ENCODE measurements at regions not wholly inside any gene's neighbourhood (a gene's known extent, or its start where the extent isn't known, plus 50 kb on each side); places are given as distances from the start of the nearest gene placed in this dataset.

- WGBS: 77% methylated on average over 3 of the region's 3 CpGs
- Histone ChIP-seq H3K36me3 (no peaks in the 10 kb centered on the region), H3K9me3 (no peaks in the 10 kb centered on the region), H3K4me1 (replicated peaks) (no peaks in the 10 kb centered on the region), H3K27me3 (replicated peaks; ENCODE audit: insufficient read depth) (no peaks in the 10 kb centered on the region), H3K4me3 (no peak overlapping the region), H3K27ac (no peak overlapping the region)
- DNase-seq (ENCODE audit: low spot score): no peak
- TF ChIP-seq POLR2AphosphoS5 (IDR thresholded peaks at IDR 0.05) (no peak), CTCF (IDR thresholded peaks at IDR 0.05) (no peak), POLR2A (IDR thresholded peaks at IDR 0.05) (no peak)
- intact Hi-C loops (cut with DNase I): no loop called here
Observed at GRCh38 chr5:71892641-71893365, 173.7 kb downstream of the CARTPT start.

GRCh38 chr5:71893451-71893850 lies 174.4 kb downstream of the CARTPT start:
- H3K36me3 ChIP-seq: no peaks in the 10 kb centered on the region
- no peak for DNase-seq (ENCODE audit: low spot score)
- no peaks in the 10 kb centered on the region for H3K4me1 ChIP-seq (replicated peaks)
- intact Hi-C loops (cut with DNase I): no loop called here
- no peak overlapping the region for H3K4me3 ChIP-seq
- no peaks in the 10 kb centered on the region for H3K9me3 ChIP-seq
- TF ChIP-seq POLR2A (IDR thresholded peaks at IDR 0.05) (no peak), POLR2AphosphoS5 (IDR thresholded peaks at IDR 0.05) (no peak), CTCF (IDR thresholded peaks at IDR 0.05) (no peak)
- 72% methylated on average over 3 of the region's 3 CpGs for WGBS
- no peak overlapping the region for H3K27ac ChIP-seq
- no peaks in the 10 kb centered on the region for H3K27me3 ChIP-seq (replicated peaks; ENCODE audit: insufficient read depth)

- Histone ChIP-seq H3K4me3 (no peak overlapping the region), H3K36me3 (no peaks in the 10 kb centered on the region), H3K27me3 (replicated peaks; ENCODE audit: insufficient read depth) (no peaks in the 10 kb centered on the region), H3K4me1 (replicated peaks) (no peaks in the 10 kb centered on the region), H3K9me3 (no peaks in the 10 kb centered on the region), H3K27ac (no peak overlapping the region)
- intact Hi-C loops (cut with DNase I): no loop called here
- TF ChIP-seq POLR2A (IDR thresholded peaks at IDR 0.05) (no peak), POLR2AphosphoS5 (IDR thresholded peaks at IDR 0.05) (no peak), CTCF (IDR thresholded peaks at IDR 0.05) (no peak)
- 76% methylated on average over 3 of the region's 3 CpGs for WGBS
- DNase-seq (ENCODE audit: low spot score): no peak
Observed at GRCh38 chr5:71894091-71894490, 175.0 kb downstream of the CARTPT start.

- TF ChIP-seq POLR2A (IDR thresholded peaks at IDR 0.05): no peak
- DNase-seq (ENCODE audit: low spot score): no peak
- H3K27ac ChIP-seq: no peak overlapping the region
- no peak overlapping the region for H3K4me3 ChIP-seq
- H3K9me3 ChIP-seq: no peaks in the 10 kb centered on the region
- 60% methylated on average over 1 of the region's 1 CpG for WGBS
- intact Hi-C loops (cut with DNase I): no loop called here
- H3K36me3 ChIP-seq: no peaks in the 10 kb centered on the region
- H3K4me1 ChIP-seq (replicated peaks): no peaks in the 10 kb centered on the region
- no peaks in the 10 kb centered on the region for H3K27me3 ChIP-seq (replicated peaks; ENCODE audit: insufficient read depth)
Observed at GRCh38 chr5:71895546-71895945, 176.5 kb downstream of the CARTPT start.

GRCh38 chr5:71899865-71900342 lies 180.8 kb downstream of the CARTPT start:
- Histone ChIP-seq H3K27ac (no peak overlapping the region), H3K9me3 (no peaks in the 10 kb centered on the region), H3K4me3 (no peak overlapping the region), H3K27me3 (replicated peaks; ENCODE audit: insufficient read depth) (no peaks in the 10 kb centered on the region), H3K36me3 (no peaks in the 10 kb centered on the region), H3K4me1 (replicated peaks) (no peaks in the 10 kb centered on the region)
- TF ChIP-seq POLR2A (IDR thresholded peaks at IDR 0.05) (no peak), POLR2AphosphoS5 (IDR thresholded peaks at IDR 0.05) (no peak), CTCF (IDR thresholded peaks at IDR 0.05) (no peak)
- intact Hi-C loops (cut with DNase I): no loop called here
- DNase-seq (ENCODE audit: low spot score): no peak
- WGBS: 83% methylated on average over 2 of the region's 2 CpGs
